Astrocyte (in vitro differentiated cells and primary cell): ENCODE measurements at regions not wholly inside any gene's neighbourhood (a gene's known extent, or its start where the extent isn't known, plus 50 kb on each side); places are given as distances from the start of the nearest gene placed in this dataset.

Experiments
- EZH2 ChIP-seq: IDR thresholded peaks from 2 replicates; pipeline ENCODE4 v1.6.1; 2012; ENCODE audit warnings: mild to moderate bottlenecking, low read length, inconsistent platforms; ENCODE audit not compliant: insufficient read depth
- TF ChIP-seq, protein P1 (sequence below): IDR thresholded peaks from 2 replicates; pipeline ENCODE4 v1.5.1; 2011; ENCODE audit warnings: low read depth, mild to moderate bottlenecking, inconsistent platforms, low read length, moderate library complexity; ENCODE audit not compliant: insufficient read depth

DNA sequence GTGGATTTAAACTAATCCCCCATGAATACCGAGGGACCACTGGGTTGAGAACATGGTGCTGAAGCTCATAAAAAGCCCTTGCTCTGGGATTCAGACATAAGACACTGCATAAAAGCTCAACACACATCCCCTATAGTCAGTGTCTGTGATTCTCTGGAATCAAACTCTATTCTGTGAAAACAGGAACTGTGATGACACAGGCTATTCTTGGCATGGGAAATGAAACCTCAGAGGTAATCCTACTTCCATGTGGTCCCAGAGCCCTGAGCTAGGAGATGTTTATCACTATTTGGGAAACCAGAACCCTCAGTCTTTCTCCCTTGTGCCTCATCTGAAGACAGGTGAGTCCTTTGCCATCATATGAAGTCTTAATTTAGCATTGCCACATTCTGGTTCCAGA lies 135.4 kb upstream of the PRSS3 start:
- TF ChIP-seq, protein P1, sequence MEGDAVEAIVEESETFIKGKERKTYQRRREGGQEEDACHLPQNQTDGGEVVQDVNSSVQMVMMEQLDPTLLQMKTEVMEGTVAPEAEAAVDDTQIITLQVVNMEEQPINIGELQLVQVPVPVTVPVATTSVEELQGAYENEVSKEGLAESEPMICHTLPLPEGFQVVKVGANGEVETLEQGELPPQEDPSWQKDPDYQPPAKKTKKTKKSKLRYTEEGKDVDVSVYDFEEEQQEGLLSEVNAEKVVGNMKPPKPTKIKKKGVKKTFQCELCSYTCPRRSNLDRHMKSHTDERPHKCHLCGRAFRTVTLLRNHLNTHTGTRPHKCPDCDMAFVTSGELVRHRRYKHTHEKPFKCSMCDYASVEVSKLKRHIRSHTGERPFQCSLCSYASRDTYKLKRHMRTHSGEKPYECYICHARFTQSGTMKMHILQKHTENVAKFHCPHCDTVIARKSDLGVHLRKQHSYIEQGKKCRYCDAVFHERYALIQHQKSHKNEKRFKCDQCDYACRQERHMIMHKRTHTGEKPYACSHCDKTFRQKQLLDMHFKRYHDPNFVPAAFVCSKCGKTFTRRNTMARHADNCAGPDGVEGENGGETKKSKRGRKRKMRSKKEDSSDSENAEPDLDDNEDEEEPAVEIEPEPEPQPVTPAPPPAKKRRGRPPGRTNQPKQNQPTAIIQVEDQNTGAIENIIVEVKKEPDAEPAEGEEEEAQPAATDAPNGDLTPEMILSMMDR, result no peak
- TF ChIP-seq EZH2, result no peak
